HG02623 (cell line): ENCODE measurements at regions not wholly inside any gene's neighbourhood (a gene's known extent, or its start where the extent isn't known, plus 50 kb on each side); places are given as distances from the start of the nearest gene placed in this dataset.

Experiments
- ATAC-seq: cut with Tn5 transposase; IDR thresholded peaks from one replicate; pipeline ENCODE4 v1.9.1; 2021; ENCODE audit warnings: moderate library complexity; ENCODE audit not compliant: unreplicated experiment

DNA sequence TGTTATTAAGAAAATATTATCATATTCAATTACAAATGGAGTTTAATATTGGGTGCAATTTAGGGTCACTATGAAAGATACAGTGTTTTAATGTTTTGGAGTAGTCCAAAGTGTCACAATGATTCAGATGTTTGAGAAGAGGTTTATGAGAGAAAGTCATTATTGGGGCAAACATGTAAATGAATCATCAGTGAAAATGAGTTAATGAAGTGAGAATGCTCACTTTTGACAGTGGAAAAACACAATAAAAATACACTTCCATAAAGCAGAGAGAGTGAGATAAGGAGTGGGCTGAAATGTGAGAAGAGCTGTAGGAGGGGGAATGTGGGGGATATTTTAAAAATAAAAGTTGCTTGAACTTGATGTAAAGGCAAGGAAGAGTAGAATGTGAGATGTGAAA, 957.1 kb downstream of the PCDH18 start:
- no peak for ATAC-seq

DNA sequence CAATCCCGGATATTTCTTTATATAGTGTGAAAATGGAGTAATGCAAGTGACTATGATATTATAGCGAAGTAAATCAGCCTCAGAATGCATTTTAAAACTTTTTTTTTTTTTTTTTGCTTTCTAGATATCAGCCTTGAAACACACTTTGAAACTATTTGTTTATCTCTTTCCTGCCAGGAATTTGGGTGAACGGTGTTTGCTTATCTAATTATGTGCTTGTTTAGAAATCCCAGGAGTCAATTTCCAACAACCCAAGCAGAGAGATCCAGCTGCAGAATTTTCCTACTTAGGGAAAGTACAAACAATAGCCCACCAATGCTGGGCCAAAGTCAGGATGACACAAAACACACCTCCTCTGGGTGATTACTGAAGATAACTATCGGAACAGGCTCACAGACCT, 958.8 kb downstream of the PCDH18 start:
- ATAC-seq = no peak

DNA sequence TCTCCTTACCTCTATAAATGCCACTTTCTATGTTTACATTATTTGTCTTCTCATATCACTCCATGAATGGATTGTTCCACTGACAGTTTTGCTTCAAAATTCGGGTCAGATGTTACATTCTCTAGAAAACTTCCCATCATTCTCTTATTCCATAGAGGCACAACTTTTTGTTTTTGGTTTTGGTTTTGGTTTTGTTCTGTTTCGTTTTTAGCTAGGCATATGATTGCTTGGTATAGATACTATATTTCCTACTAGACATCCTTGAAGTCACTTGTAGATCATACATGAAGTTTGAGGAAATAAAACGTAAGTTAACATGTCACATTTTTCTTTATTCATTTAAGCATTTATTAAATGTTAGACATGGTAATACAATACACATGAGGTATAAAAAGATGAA, 961.0 kb downstream of the PCDH18 start:
- ATAC-seq = no peak

- ATAC-seq = no peak
These were observed 969.5 kb downstream of the PCDH18 start for GRCh38 chr4:136562834-136563233.

DNA sequence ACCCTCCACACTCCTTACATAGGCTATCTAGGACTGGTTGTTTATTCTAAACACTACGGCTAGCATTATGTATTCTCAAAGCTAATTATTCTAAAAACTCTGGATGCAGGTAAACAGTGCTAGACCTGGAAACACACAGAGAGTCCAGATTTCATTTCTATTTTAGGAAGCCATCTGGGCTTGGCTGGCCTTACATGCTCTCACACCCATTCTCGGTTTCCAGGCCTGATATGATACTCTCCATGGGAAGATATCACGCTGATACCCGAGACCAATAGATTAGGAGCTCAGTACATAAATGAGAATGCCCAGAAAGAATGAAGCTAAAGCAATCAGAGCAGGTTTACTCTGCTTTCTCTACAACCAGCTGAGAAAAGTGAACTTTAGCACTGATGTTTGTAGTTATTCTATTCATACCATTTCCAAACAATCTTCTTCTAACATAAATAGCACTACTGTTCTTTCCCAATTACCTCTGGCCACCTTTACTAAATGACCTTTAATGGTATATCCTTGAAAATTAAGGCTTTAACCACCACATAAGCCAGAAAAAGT, 973.3 kb downstream of the PCDH18 start:
- ATAC-seq = no peak

- no peak for ATAC-seq
These were observed 974.9 kb downstream of the PCDH18 start for GRCh38 chr4:136557396-136557795.

DNA sequence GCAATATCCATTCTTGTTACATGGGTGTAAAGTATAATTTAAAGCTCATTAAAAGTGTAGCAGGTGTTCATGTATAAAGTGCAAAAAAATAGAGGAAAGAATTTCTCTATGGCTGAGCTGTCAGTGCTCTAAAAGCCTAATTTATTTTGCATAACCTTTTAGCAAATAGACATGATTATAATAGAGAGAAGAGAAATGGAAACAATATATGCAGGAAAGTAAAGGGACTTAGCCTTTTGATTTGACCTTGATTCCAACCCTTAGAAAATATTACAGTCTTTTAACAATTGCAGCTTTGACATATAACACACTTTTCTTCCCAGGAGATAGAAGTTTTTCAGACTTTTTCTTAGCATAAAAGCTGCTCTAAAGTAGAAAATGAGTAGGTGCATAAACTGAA, 978.3 kb downstream of the PCDH18 start:
- ATAC-seq = no peak

DNA sequence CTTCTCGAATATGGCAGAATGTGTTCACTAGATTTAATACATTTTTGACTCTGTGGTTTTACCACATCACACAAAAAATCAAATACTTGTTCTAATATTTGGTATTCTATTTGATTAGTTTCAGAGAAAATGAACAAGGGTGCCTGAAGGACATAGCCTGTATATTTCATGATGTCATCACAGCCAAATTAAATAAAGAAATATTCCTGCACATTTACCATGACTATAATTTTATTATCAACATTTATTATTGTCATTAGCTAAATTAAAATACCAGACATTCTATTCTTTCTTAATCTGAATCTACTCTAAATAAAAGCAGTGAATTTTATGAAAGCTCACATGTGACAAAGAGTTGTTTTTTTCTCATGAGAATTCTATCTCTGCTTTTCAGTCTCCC, 980.5 kb downstream of the PCDH18 start:
- ATAC-seq = no peak

DNA sequence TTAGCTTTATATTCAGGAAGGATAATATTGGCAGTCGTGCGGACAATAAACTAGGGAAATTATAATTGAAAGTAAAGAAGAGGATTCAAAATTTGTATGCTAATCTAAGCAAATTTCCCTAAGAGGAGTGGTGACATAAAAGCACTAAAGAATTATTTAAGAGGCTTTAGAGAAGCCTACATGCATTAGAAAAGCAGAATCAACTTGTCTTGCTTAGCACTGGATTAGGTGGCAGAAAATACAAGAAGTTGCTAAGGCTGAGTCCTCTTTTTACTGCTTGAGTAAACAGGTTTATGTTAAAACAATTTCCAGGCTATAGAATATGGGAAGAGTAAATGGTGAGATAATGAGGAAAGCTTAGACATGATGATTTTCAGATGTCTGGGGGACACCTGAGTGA, 991.5 kb downstream of the PCDH18 start:
- no peak for ATAC-seq

DNA sequence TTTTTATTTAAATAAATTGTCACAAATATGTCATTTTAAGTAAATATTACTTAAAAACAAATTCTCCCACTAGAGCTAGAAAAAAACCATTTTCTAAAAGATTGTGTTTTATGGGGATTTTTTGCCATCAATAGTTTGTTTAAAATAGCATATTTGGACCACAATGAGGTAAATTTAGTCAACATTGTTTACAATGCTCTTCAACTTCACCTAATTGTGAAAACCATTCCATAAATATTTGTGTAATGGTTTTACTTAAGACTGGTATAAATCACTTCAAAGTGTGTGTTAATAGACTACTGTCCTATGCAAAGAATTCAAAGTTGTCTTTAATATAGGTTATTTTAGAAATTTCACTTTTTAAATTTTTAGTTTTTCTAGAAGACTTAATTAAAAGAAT, 1004.2 kb downstream of the PCDH18 start:
- ATAC-seq = no peak

DNA sequence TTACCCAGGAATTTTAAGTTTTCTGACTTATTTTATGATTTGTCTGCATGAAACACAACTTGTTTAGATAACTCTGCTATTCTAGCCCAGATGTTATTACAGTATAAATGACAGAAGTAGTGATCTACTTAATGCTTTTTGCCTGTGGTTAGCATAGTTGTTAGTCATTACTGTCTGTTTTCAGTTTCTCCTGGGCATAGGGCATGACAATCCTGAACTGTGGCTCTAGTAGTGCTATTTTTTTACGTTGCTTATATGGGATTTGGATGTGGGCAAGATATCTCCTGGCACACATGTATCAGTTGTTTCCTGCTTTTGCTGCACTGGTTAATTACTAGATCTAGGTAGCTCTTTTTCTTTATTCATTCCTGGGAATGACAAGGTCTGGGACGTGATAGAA, 1005.8 kb downstream of the PCDH18 start:
- no peak for ATAC-seq

- no peak for ATAC-seq
These were observed 1008.3 kb downstream of the PCDH18 start for GRCh38 chr4:136524039-136524438.

DNA sequence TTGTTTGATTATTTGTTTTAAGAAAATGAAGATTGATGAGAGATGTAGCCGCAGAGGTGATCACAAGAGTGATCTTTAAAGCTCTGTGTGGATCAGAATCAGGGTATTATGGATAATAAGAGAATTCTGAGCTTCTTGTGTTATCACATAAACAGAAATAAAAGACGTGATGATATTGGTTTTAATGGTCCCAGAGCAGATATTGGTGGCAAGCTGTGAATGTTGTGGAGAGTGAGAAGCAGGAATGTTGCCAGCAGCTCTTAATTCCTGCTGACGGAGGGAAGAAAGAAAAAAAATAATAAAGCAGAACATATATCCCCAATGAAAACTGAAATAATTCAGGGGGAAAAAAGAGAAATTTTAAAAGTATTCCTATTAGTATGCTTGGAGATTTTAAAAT, 1015.9 kb downstream of the PCDH18 start:
- no peak for ATAC-seq

DNA sequence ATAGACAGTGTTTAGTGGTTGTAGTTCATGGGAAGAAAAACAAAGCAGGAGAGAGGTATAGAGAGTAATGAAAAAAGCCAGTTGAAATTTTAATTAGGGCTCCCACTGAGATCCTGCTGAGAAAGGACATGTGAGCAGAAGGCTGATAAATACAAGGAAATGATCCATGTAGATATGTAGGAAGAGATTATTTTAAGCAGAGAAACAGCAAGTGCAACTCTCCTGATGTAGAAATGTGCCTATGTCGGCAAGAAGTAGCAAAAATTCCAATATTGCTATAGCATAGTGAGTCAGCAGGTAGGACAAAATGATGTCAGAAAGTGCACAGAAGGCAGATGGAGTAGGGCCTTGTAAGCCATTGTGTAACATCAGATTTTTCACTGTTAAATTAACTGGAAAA, 1027.3 kb downstream of the PCDH18 start:
- no peak for ATAC-seq

DNA sequence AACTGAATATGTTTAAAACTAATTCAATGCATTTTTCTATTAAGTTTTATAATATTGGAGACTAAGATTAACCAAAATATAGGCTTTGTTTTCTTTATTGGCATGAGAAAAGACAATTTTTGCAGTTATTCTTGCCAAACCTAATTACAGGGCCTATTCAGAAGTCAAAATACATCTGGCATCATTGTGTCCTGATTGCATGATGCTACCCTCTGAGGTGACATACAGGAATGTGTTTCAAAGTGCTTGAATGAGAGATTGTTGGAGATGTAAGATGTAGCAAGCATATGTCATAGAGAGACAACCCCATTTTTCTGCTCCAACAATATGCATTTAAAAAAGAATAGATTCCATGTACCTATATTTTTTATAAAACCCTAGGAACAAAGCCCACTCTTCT, 1036.4 kb downstream of the PCDH18 start:
- ATAC-seq = no peak

- ATAC-seq = no peak
These were observed 1037.2 kb downstream of the PCDH18 start for GRCh38 chr4:136495076-136495475.

GRCh38 chr4:136489101-136489500, 1043.2 kb downstream of the PCDH18 start:
- no peak for ATAC-seq

GRCh38 chr4:136484996-136485395, 1047.3 kb downstream of the PCDH18 start:
- ATAC-seq = no peak

- no peak for ATAC-seq
These were observed 1055.5 kb downstream of the PCDH18 start for GRCh38 chr4:136476753-136477152.

- no peak for ATAC-seq
These were observed 1061.2 kb downstream of the PCDH18 start for GRCh38 chr4:136471051-136471450.

DNA sequence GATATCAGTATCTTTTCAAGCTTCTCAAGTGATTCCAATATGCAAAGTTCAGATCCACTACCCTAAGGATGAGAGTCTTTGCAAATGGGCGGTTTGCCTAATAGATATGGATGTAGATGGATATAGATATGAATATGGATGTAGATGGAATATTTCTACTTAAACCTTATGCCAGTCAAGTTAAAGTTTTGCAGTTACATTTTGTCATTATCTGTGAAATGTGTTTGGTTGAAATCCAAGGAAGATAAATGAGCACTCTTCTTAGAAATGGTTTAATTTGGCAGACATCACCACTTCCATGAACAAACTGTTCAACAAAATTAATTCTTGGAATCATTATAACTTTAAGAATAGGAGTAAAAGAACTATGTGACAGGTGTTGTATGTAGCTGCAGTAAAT, 1066.6 kb downstream of the PCDH18 start:
- ATAC-seq = no peak

GRCh38 chr4:136463941-136464340, 1068.4 kb downstream of the PCDH18 start:
- no peak for ATAC-seq

GRCh38 chr4:136461533-136461932, 1070.8 kb downstream of the PCDH18 start:
- no peak for ATAC-seq

- ATAC-seq = no peak
These were observed 1074.0 kb downstream of the PCDH18 start for GRCh38 chr4:136458326-136458725.
